Gastrocnemius medialis (tissue), 4 donors: ENCODE measurements at regions not wholly inside any gene's neighbourhood (a gene's known extent, or its start where the extent isn't known, plus 50 kb on each side); places are given as distances from the start of the nearest gene placed in this dataset.

Experiments used
- CTCF ChIP-seq, 5 experiments: fragments of 450-650 bp in 3 of 5; fragments of 200-600 bp in 2 of 5; sonication (generic) in 2 of 5; IDR thresholded peaks in 4 of 5; conservative IDR thresholded peaks in 1 of 5; 1 replicate in 4 of 5; 2 replicates in 1 of 5; pipeline ENCODE4 v1.5.1; 2016 to 2019; ENCODE audit warnings: antibody characterized with exemption in 5 of 5, mild to moderate bottlenecking in 3 of 5, moderate library complexity in 3 of 5
- POLR2A ChIP-seq, 2 donors: fragments of 450-650 bp; IDR thresholded peaks; one replicate each; pipeline ENCODE4 v1.6.1; 2017; ENCODE audit warnings: antibody characterized with exemption in 2 of 2, mild to moderate bottlenecking in 2 of 2, moderate library complexity in 2 of 2

DNA sequence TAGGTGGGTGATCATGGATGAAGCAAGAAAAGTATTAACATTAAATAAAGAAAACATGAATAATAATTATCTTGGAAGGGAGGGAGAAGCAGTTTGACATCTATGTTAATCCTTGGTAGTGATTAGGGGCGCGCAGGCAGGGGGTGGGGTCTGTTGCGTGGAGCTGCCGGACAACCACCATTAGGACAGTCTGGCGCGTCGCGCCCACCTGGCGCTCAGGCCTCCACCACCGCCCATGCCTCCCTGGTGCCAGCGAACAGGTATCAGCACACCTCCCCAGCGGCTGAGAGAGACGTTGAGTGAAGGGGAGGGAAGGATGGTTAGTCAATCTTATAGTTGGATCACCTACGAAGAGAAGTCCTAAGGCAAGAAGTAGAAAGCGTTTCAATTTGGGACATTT lies 94.2 kb upstream of the CDK1 start:
- TF ChIP-seq CTCF (IDR thresholded peaks at IDR 0.05 in 4 of 5, conservative IDR thresholded peaks at IDR 0.05 in 1 of 5): no peak
- no peak for TF ChIP-seq POLR2A (IDR thresholded peaks at IDR 0.05)
